ENCODE measurements at regions not wholly inside any gene's neighbourhood (a gene's known extent, or its start where the extent isn't known, plus 50 kb on each side); places are given as distances from the start of the nearest gene placed in this dataset.

- Mint-ChIP-seq H3K27me3 (no peaks in the 10 kb centered on the region), H3K9me3 (peaks cover 0 to 4% (median 0%) of the 10 kb centered on the region in 8 donors), H3K27ac (no peak overlapping the region), H3K4me3 (no peak overlapping the region), H3K36me3 (no peaks in the 10 kb centered on the region), H3K4me1 (no peaks in the 10 kb centered on the region)
- H3K36me3 ChIP-seq (ENCODE audit: insufficient read depth, low read length): no peaks in the 10 kb centered on the region
- H3K27ac ChIP-seq (ENCODE audit: low read depth, low read length): no peak overlapping the region
- ChIA-PET CTCF (ENCODE audit: partially characterized antibody) (no interaction called here), POLR2A (ENCODE audit: partially characterized antibody) (no interaction called here)
- intact Hi-C loops (cut with micrococcal nuclease): no loop called here
- no peaks in the 10 kb centered on the region for H3K27me3 ChIP-seq (ENCODE audit: insufficient read depth, low read length)
- no peak for DNase-seq
- H3K9me3 ChIP-seq (ENCODE audit: control insufficient read depth in 1 of 2, low read length in 2 of 2): no peaks in the 10 kb centered on the region
- no peak overlapping the region for H3K4me3 ChIP-seq (ENCODE audit: low read length in 2 of 2)
- no peaks in the 10 kb centered on the region for H3K4me1 ChIP-seq (ENCODE audit: insufficient read depth, low read length)
Measured at GRCh38 chr13:82678052-82678451, 1204.2 kb downstream of the SLITRK1 start.

GRCh38 chr13:82675024-82675423, 1207.2 kb downstream of the SLITRK1 start:
- Mint-ChIP-seq H3K4me1 (no peaks in the 10 kb centered on the region), H3K36me3 (no peaks in the 10 kb centered on the region), H3K27ac (no peak overlapping the region), H3K9me3 (peaks cover 0 to 4% (median 0%) of the 10 kb centered on the region in 8 donors), H3K27me3 (no peaks in the 10 kb centered on the region), H3K4me3 (no peak overlapping the region)
- H3K4me1 ChIP-seq (ENCODE audit: insufficient read depth, low read length): no peaks in the 10 kb centered on the region
- H3K36me3 ChIP-seq (ENCODE audit: insufficient read depth, low read length): no peaks in the 10 kb centered on the region
- intact Hi-C loops (cut with micrococcal nuclease): no loop called here
- no peaks in the 10 kb centered on the region for H3K9me3 ChIP-seq (ENCODE audit: control insufficient read depth in 1 of 2, low read length in 2 of 2)
- H3K4me3 ChIP-seq (ENCODE audit: low read length in 2 of 2): no peak overlapping the region
- no peak overlapping the region for H3K27ac ChIP-seq (ENCODE audit: low read depth, low read length)
- H3K27me3 ChIP-seq (ENCODE audit: insufficient read depth, low read length): no peaks in the 10 kb centered on the region
- no peak for DNase-seq
- ChIA-PET CTCF (ENCODE audit: partially characterized antibody) (no interaction called here), POLR2A (ENCODE audit: partially characterized antibody) (no interaction called here)

- Histone ChIP-seq H3K9me3 (ENCODE audit: control insufficient read depth in 1 of 2, low read length in 2 of 2) (no peaks in the 10 kb centered on the region), H3K4me3 (ENCODE audit: low read length in 2 of 2) (no peak overlapping the region), H3K27me3 (ENCODE audit: insufficient read depth, low read length) (no peaks in the 10 kb centered on the region), H3K4me1 (ENCODE audit: insufficient read depth, low read length) (no peaks in the 10 kb centered on the region), H3K27ac (ENCODE audit: low read depth, low read length) (no peak overlapping the region), H3K36me3 (ENCODE audit: insufficient read depth, low read length) (no peaks in the 10 kb centered on the region)
- intact Hi-C loops (cut with micrococcal nuclease): no loop called here
- no peak overlapping the region for H3K4me3 Mint-ChIP-seq
- no peak overlapping the region for H3K27ac Mint-ChIP-seq
- no peak for DNase-seq
- CTCF ChIA-PET (ENCODE audit: partially characterized antibody): no interaction called here
- POLR2A ChIA-PET (ENCODE audit: partially characterized antibody): no interaction called here
- H3K4me1 Mint-ChIP-seq: no peaks in the 10 kb centered on the region
- H3K27me3 Mint-ChIP-seq: no peaks in the 10 kb centered on the region
- no peaks in the 10 kb centered on the region for H3K36me3 Mint-ChIP-seq
- peaks cover 0 to 4% (median 0%) of the 10 kb centered on the region in 8 donors for H3K9me3 Mint-ChIP-seq
Measured at GRCh38 chr13:82674546-82674945, 1207.7 kb downstream of the SLITRK1 start.

GRCh38 chr13:82672248-82672647, 1210.0 kb downstream of the SLITRK1 start:
- H3K4me3 Mint-ChIP-seq: no peak overlapping the region
- Histone ChIP-seq H3K4me1 (ENCODE audit: insufficient read depth, low read length) (no peaks in the 10 kb centered on the region), H3K27ac (ENCODE audit: low read depth, low read length) (no peak overlapping the region), H3K9me3 (ENCODE audit: control insufficient read depth in 1 of 2, low read length in 2 of 2) (no peaks in the 10 kb centered on the region), H3K27me3 (ENCODE audit: insufficient read depth, low read length) (no peaks in the 10 kb centered on the region), H3K4me3 (ENCODE audit: low read length in 2 of 2) (no peak overlapping the region), H3K36me3 (ENCODE audit: insufficient read depth, low read length) (no peaks in the 10 kb centered on the region)
- peaks cover 0 to 3% (median 0%) of the 10 kb centered on the region in 8 donors for H3K9me3 Mint-ChIP-seq
- intact Hi-C loops (cut with micrococcal nuclease): no loop called here
- H3K4me1 Mint-ChIP-seq: no peaks in the 10 kb centered on the region
- ChIA-PET CTCF (ENCODE audit: partially characterized antibody) (no interaction called here), POLR2A (ENCODE audit: partially characterized antibody) (no interaction called here)
- H3K27ac Mint-ChIP-seq: no peak overlapping the region
- DNase-seq: no peak
- H3K36me3 Mint-ChIP-seq: no peaks in the 10 kb centered on the region
- H3K27me3 Mint-ChIP-seq: no peaks in the 10 kb centered on the region

GRCh38 chr13:82664183-82664582, 1218.1 kb downstream of the SLITRK1 start:
- H3K4me1 Mint-ChIP-seq: peaks cover 0 to 4% (median 0%) of the 10 kb centered on the region in 4 donors
- no peak overlapping the region for H3K27ac ChIP-seq (ENCODE audit: low read depth, low read length)
- H3K4me3 Mint-ChIP-seq: no peak overlapping the region
- CTCF ChIA-PET (ENCODE audit: partially characterized antibody): no interaction called here
- H3K27me3 Mint-ChIP-seq: no peaks in the 10 kb centered on the region
- H3K9me3 ChIP-seq (ENCODE audit: control insufficient read depth in 1 of 2, low read length in 2 of 2): no peaks in the 10 kb centered on the region
- DNase-seq: no peak
- no peaks in the 10 kb centered on the region for H3K4me1 ChIP-seq (ENCODE audit: insufficient read depth, low read length)
- no peak overlapping the region for H3K27ac Mint-ChIP-seq
- intact Hi-C loops (cut with micrococcal nuclease): no loop called here
- POLR2A ChIA-PET (ENCODE audit: partially characterized antibody): no interaction called here
- H3K9me3 Mint-ChIP-seq: peaks cover 0 to 2% (median 0%) of the 10 kb centered on the region in 8 donors
- H3K36me3 ChIP-seq (ENCODE audit: insufficient read depth, low read length): no peaks in the 10 kb centered on the region
- H3K36me3 Mint-ChIP-seq: no peaks in the 10 kb centered on the region
- no peak overlapping the region for H3K4me3 ChIP-seq (ENCODE audit: low read length in 2 of 2)
- no peaks in the 10 kb centered on the region for H3K27me3 ChIP-seq (ENCODE audit: insufficient read depth, low read length)

- no peaks in the 10 kb centered on the region for H3K4me1 ChIP-seq (ENCODE audit: insufficient read depth, low read length)
- no peak overlapping the region for H3K27ac ChIP-seq (ENCODE audit: low read depth, low read length)
- no peak for DNase-seq
- intact Hi-C loops (cut with micrococcal nuclease): no loop called here
- CTCF ChIA-PET (ENCODE audit: partially characterized antibody): no interaction called here
- H3K27me3 ChIP-seq (ENCODE audit: insufficient read depth, low read length): no peaks in the 10 kb centered on the region
- H3K27ac Mint-ChIP-seq: no peak overlapping the region
- H3K36me3 ChIP-seq (ENCODE audit: insufficient read depth, low read length): no peaks in the 10 kb centered on the region
- POLR2A ChIA-PET (ENCODE audit: partially characterized antibody): no interaction called here
- H3K4me1 Mint-ChIP-seq: peaks cover 0 to 4% (median 0%) of the 10 kb centered on the region in 4 donors
- no peaks in the 10 kb centered on the region for H3K36me3 Mint-ChIP-seq
- H3K27me3 Mint-ChIP-seq: no peaks in the 10 kb centered on the region
- H3K4me3 Mint-ChIP-seq: peak overlapping the region in 1 of 8 donors; percentile 44
- H3K9me3 Mint-ChIP-seq: peaks cover 0 to 2% (median 0%) of the 10 kb centered on the region in 8 donors
- no peak overlapping the region for H3K4me3 ChIP-seq (ENCODE audit: low read length in 2 of 2)
- no peaks in the 10 kb centered on the region for H3K9me3 ChIP-seq (ENCODE audit: control insufficient read depth in 1 of 2, low read length in 2 of 2)
Measured at GRCh38 chr13:82661126-82661525, 1221.1 kb downstream of the SLITRK1 start.

GRCh38 chr13:82658811-82659210, 1223.5 kb downstream of the SLITRK1 start:
- no peaks in the 10 kb centered on the region for H3K36me3 Mint-ChIP-seq
- intact Hi-C loops (cut with micrococcal nuclease): no loop called here
- DNase-seq: no peak
- H3K27me3 Mint-ChIP-seq: no peaks in the 10 kb centered on the region
- H3K27ac Mint-ChIP-seq: no peak overlapping the region
- H3K36me3 ChIP-seq (ENCODE audit: insufficient read depth, low read length): no peaks in the 10 kb centered on the region
- POLR2A ChIA-PET (ENCODE audit: partially characterized antibody): no interaction called here
- H3K4me3 Mint-ChIP-seq: no peak overlapping the region
- H3K27me3 ChIP-seq (ENCODE audit: insufficient read depth, low read length): no peaks in the 10 kb centered on the region
- no peaks in the 10 kb centered on the region for H3K4me1 ChIP-seq (ENCODE audit: insufficient read depth, low read length)
- peaks cover 0 to 4% (median 0%) of the 10 kb centered on the region in 4 donors for H3K4me1 Mint-ChIP-seq
- H3K4me3 ChIP-seq (ENCODE audit: low read length in 2 of 2): no peak overlapping the region
- H3K9me3 ChIP-seq (ENCODE audit: control insufficient read depth in 1 of 2, low read length in 2 of 2): no peaks in the 10 kb centered on the region
- H3K27ac ChIP-seq (ENCODE audit: low read depth, low read length): no peak overlapping the region
- H3K9me3 Mint-ChIP-seq: peaks cover 0 to 2% (median 0%) of the 10 kb centered on the region in 8 donors
- CTCF ChIA-PET (ENCODE audit: partially characterized antibody): no interaction called here

GRCh38 chr13:82657471-82657870, 1224.8 kb downstream of the SLITRK1 start:
- Mint-ChIP-seq H3K36me3 (no peaks in the 10 kb centered on the region), H3K27me3 (no peaks in the 10 kb centered on the region), H3K4me3 (no peak overlapping the region), H3K27ac (no peak overlapping the region), H3K4me1 (peaks cover 0 to 4% (median 0%) of the 10 kb centered on the region in 4 donors), H3K9me3 (peaks cover 0 to 2% (median 0%) of the 10 kb centered on the region in 8 donors)
- intact Hi-C loops (cut with micrococcal nuclease): no loop called here
- Histone ChIP-seq H3K4me1 (ENCODE audit: insufficient read depth, low read length) (no peaks in the 10 kb centered on the region), H3K36me3 (ENCODE audit: insufficient read depth, low read length) (no peaks in the 10 kb centered on the region), H3K9me3 (ENCODE audit: control insufficient read depth in 1 of 2, low read length in 2 of 2) (no peaks in the 10 kb centered on the region), H3K4me3 (ENCODE audit: low read length in 2 of 2) (no peak overlapping the region), H3K27me3 (ENCODE audit: insufficient read depth, low read length) (no peaks in the 10 kb centered on the region), H3K27ac (ENCODE audit: low read depth, low read length) (no peak overlapping the region)
- POLR2A ChIA-PET (ENCODE audit: partially characterized antibody): no interaction called here
- CTCF ChIA-PET (ENCODE audit: partially characterized antibody): no interaction called here
- DNase-seq: no peak

Data from CD4-positive, alpha-beta memory T cell (primary cell).